ENCODE measurements at regions not wholly inside any gene's neighbourhood (a gene's known extent, or its start where the extent isn't known, plus 50 kb on each side); places are given as distances from the start of the nearest gene placed in this dataset.

GRCh38 chr10:78542521-78542920 lies 508.9 kb downstream of the RPS24 start:
- no peak for TF ChIP-seq CTCF (conservative IDR thresholded peaks at IDR 0.05; ENCODE audit: low read depth, low read length)
- TF ChIP-seq EZH2 (IDR thresholded peaks at IDR 0.05; ENCODE audit: low read length, unreplicated experiment) = no peak
- TF ChIP-seq EZH2phosphoT487 (IDR thresholded peaks at IDR 0.05; ENCODE audit: borderline replicate concordance, low read length) = no peak

Data from PC-3 (cell line).